GM12892 (cell line): ENCODE measurements at regions not wholly inside any gene's neighbourhood (a gene's known extent, or its start where the extent isn't known, plus 50 kb on each side); places are given as distances from the start of the nearest gene placed in this dataset.
"Not testable (repeated sequence)": the region's sequence is repeated elsewhere in the genome, so short reads cannot be mapped to it uniquely, and the experiment has no call there.

Source experiments
- POLR2A ChIP-seq: IDR thresholded peaks from 2 replicates; pipeline ENCODE4 v1.6.1; 2011; ENCODE audit warnings: low read depth, low read length, control low read depth
- POLR2AphosphoS5 ChIP-seq: IDR thresholded peaks from 2 replicates; pipeline ENCODE4 v1.6.1; 2011; ENCODE audit warnings: low read depth, low read length, control low read depth

- TF ChIP-seq POLR2A, POLR2AphosphoS5: not testable (repeated sequence)
These were observed 308.8 kb upstream of the RND3 start for GRCh38 chr2:150796236-150796635.
